GM23248 (cell line): ENCODE measurements at regions not wholly inside any gene's neighbourhood (a gene's known extent, or its start where the extent isn't known, plus 50 kb on each side); places are given as distances from the start of the nearest gene placed in this dataset.

Source experiments
- DNase-seq: peaks from one replicate; pipeline ENCODE4 v3.0.0-alpha.2; 2015
- H2AFZ ChIP-seq: fragments of 200-600 bp; sonication (generic); 2 replicates; pipeline ENCODE4 v1.6.1; 2016; ENCODE audit warnings: antibody characterized with exemption
- H3F3A ChIP-seq: fragments of 200-600 bp; sonication (generic); 2 replicates; pipeline ENCODE4 v1.6.1; 2016; ENCODE audit warnings: mild to moderate bottlenecking, antibody characterized with exemption, mixed run types; ENCODE audit not compliant: insufficient read depth
- H3K27ac ChIP-seq: fragments of 200-600 bp; sonication (generic); 2 replicates; pipeline ENCODE4 v1.5.1; 2016; ENCODE audit warnings: mild to moderate bottlenecking
- H3K27me3 ChIP-seq: fragments of 200-600 bp; sonication (generic); replicated peaks from 2 replicates; pipeline ENCODE4 v1.6.1; 2016; ENCODE audit warnings: mild to moderate bottlenecking; ENCODE audit not compliant: insufficient read depth
- H3K36me3 ChIP-seq: fragments of 200-600 bp; sonication (generic); 2 replicates; pipeline ENCODE4 v1.6.1; 2016; ENCODE audit warnings: low read depth, mild to moderate bottlenecking
- H3K4me1 ChIP-seq: fragments of 200-600 bp; sonication (generic); 2 replicates; pipeline ENCODE4 v1.6.1; 2016; ENCODE audit warnings: mild to moderate bottlenecking; ENCODE audit not compliant: insufficient read depth
- H3K4me2 ChIP-seq: fragments of 200-600 bp; sonication (generic); one replicate; pipeline ENCODE4 v1.6.1; 2016; ENCODE audit warnings: mild to moderate bottlenecking; ENCODE audit not compliant: unreplicated experiment
- H3K4me3 ChIP-seq: fragments of 200-600 bp; sonication (generic); 2 replicates; pipeline ENCODE4 v1.5.1; 2016; ENCODE audit warnings: mild to moderate bottlenecking
- H3K79me2 ChIP-seq: fragments of 200-600 bp; sonication (generic); 2 replicates; pipeline ENCODE4 v1.6.1; 2016; ENCODE audit warnings: mild to moderate bottlenecking; ENCODE audit not compliant: insufficient read depth
- H3K9ac ChIP-seq: fragments of 200-600 bp; sonication (generic); 2 replicates; pipeline ENCODE4 v1.6.1; 2016; ENCODE audit warnings: mild to moderate bottlenecking
- H3K9me2 ChIP-seq: fragments of 200-600 bp; sonication (generic); 2 replicates; pipeline ENCODE4 v1.6.1; 2016; ENCODE audit warnings: mixed run types, mild to moderate bottlenecking, moderate library complexity; ENCODE audit not compliant: insufficient read depth
- H3K9me3 ChIP-seq: fragments of 200-600 bp; sonication (generic); one replicate; pipeline ENCODE4 v1.6.1; 2017; ENCODE audit warnings: low read depth
- H4K20me1 ChIP-seq: fragments of 200-600 bp; sonication (generic); 2 replicates; pipeline ENCODE4 v1.6.0; 2016; ENCODE audit not compliant: insufficient read depth
- EZH2 ChIP-seq: fragments of 200-600 bp; sonication (generic); IDR thresholded peaks from 2 replicates; pipeline ENCODE4 v1.6.1; 2018; ENCODE audit warnings: antibody characterized with exemption, mild to moderate bottlenecking; ENCODE audit not compliant: insufficient read depth, poor library complexity, severe bottlenecking
- EZH2phosphoT487 ChIP-seq: fragments of 200-600 bp; sonication (generic); IDR thresholded peaks from 2 replicates; pipeline ENCODE4 v1.6.1; 2018; ENCODE audit warnings: antibody characterized with exemption, moderate library complexity, mild to moderate bottlenecking, low read depth; ENCODE audit not compliant: insufficient read depth
- WGBS, 2 experiments: methylation state at CpG; one replicate each; pipeline ENCODE4 v1.1.6; 2015 to 2017; ENCODE audit warnings: low lambda C conversion rate in 2 of 2, low coverage in 1 of 2; ENCODE audit errors: missing lambda C conversion rate in 2 of 2; 5-methylcytosine and 5-hydroxymethylcytosine counted together
- in situ Hi-C: fragments of 300-500 bp; cut with MboI; formaldehyde crosslinking; loops from 2 replicates; pipeline ENCODE4 v1.15.0; 2020

- WGBS, 2 experiments, result 85 to 95% methylated on average over 2 of the region's 2 CpGs
- Histone ChIP-seq H3K27ac (no peak overlapping the region), H3F3A (no peaks in the 10 kb centered on the region), H3K4me2 (no peak overlapping the region), H4K20me1 (no peaks in the 10 kb centered on the region), H3K79me2 (no peaks in the 10 kb centered on the region), H3K36me3 (no peaks in the 10 kb centered on the region), H3K9me3 (no peaks in the 10 kb centered on the region), H3K4me3 (no peak overlapping the region), H3K27me3 (no peaks in the 10 kb centered on the region), H2AFZ (no peak overlapping the region; the same call in 1 of the 2 replicates), H3K9ac (no peak overlapping the region), H3K9me2 (no peaks in the 10 kb centered on the region), H3K4me1 (0 out of 2 replicates have a peak, but pooled peaks cover 5% of the 10 kb centered on the region)
- in situ Hi-C loops, result loop anchor here (25.0 kb wide), 1 partner anchor 695 kb away; no protein-coding TSS in a partner anchor
- no peak for TF ChIP-seq EZH2phosphoT487
- TF ChIP-seq EZH2, result no peak
- peak; percentile 47 for DNase-seq
Observed at GRCh38 chr5:93092349-93093105, 488.5 kb downstream of the NR2F1-AS1 start.

- Histone ChIP-seq H3K9ac (no peak overlapping the region), H3K4me2 (no peak overlapping the region), H3K4me1 (0 out of 2 replicates have a peak, but pooled peaks cover 5% of the 10 kb centered on the region), H2AFZ (no peak overlapping the region), H4K20me1 (no peaks in the 10 kb centered on the region), H3K9me3 (no peaks in the 10 kb centered on the region), H3K9me2 (no peaks in the 10 kb centered on the region; the same call in 1 of the 2 replicates), H3K79me2 (no peaks in the 10 kb centered on the region), H3K27ac (no peak overlapping the region), H3K27me3 (no peaks in the 10 kb centered on the region), H3K36me3 (no peaks in the 10 kb centered on the region), H3F3A (no peaks in the 10 kb centered on the region), H3K4me3 (no peak overlapping the region)
- in situ Hi-C loops, result loop anchor here (25.0 kb wide), 1 partner anchor 697 kb away; no protein-coding TSS in a partner anchor
- WGBS, 2 experiments, result 82 to 86% methylated on average over 5 of the region's 5 CpGs
- DNase-seq, result no peak
- no peak for TF ChIP-seq EZH2phosphoT487
- TF ChIP-seq EZH2, result no peak
Observed at GRCh38 chr5:93090698-93091097, 490.3 kb downstream of the NR2F1-AS1 start.

GRCh38 chr5:93088592-93089389 lies 492.2 kb downstream of the NR2F1-AS1 start:
- H3K79me2 ChIP-seq, result no peaks in the 10 kb centered on the region
- H3K4me2 ChIP-seq, result no peak overlapping the region
- H3K27ac ChIP-seq, result no peak overlapping the region
- no peaks in the 10 kb centered on the region for H3K27me3 ChIP-seq
- no peak overlapping the region for H3K9ac ChIP-seq
- 0 out of 2 replicates have a peak, but pooled peaks cover 5% of the 10 kb centered on the region for H3K4me1 ChIP-seq
- no peaks in the 10 kb centered on the region for H4K20me1 ChIP-seq
- no peak overlapping the region for H2AFZ ChIP-seq
- no peak overlapping the region for H3K4me3 ChIP-seq
- no peak for DNase-seq
- H3K9me3 ChIP-seq, result no peaks in the 10 kb centered on the region
- WGBS, 2 experiments, result 60 to 62% methylated on average over 7 of the region's 7 CpGs
- TF ChIP-seq EZH2phosphoT487 (no peak), EZH2 (no peak)
- H3K36me3 ChIP-seq, result no peaks in the 10 kb centered on the region
- no peaks in the 10 kb centered on the region for H3F3A ChIP-seq
- H3K9me2 ChIP-seq, result no peaks in the 10 kb centered on the region; the same call in 1 of the 2 replicates
- in situ Hi-C loops, result loop anchor here (25.0 kb wide), 1 partner anchor 699 kb away; no protein-coding TSS in a partner anchor

GRCh38 chr5:93087326-93087725 lies 493.7 kb downstream of the NR2F1-AS1 start:
- H2AFZ ChIP-seq, result no peak overlapping the region
- no peaks in the 10 kb centered on the region for H3K27me3 ChIP-seq
- in situ Hi-C loops, result loop anchor here (25.0 kb wide), 1 partner anchor 700 kb away; no protein-coding TSS in a partner anchor
- no peaks in the 10 kb centered on the region for H3K9me3 ChIP-seq
- H3K4me1 ChIP-seq, result 0 out of 2 replicates have a peak, but pooled peaks cover 2% of the 10 kb centered on the region
- no peaks in the 10 kb centered on the region for H3F3A ChIP-seq
- no peaks in the 10 kb centered on the region for H3K79me2 ChIP-seq
- no peak overlapping the region for H3K27ac ChIP-seq
- no peaks in the 10 kb centered on the region for H3K36me3 ChIP-seq
- no peaks in the 10 kb centered on the region; the same call in 1 of the 2 replicates for H3K9me2 ChIP-seq
- no peak for DNase-seq
- H3K4me3 ChIP-seq, result no peak overlapping the region
- no peaks in the 10 kb centered on the region for H4K20me1 ChIP-seq
- no peak overlapping the region for H3K4me2 ChIP-seq
- WGBS, 2 experiments, result 93 to 95% methylated on average over 3 of the region's 3 CpGs
- H3K9ac ChIP-seq, result no peak overlapping the region
- TF ChIP-seq EZH2phosphoT487, result no peak
- TF ChIP-seq EZH2, result no peak
